ENCODE measurements at regions not wholly inside any gene's neighbourhood (a gene's known extent, or its start where the extent isn't known, plus 50 kb on each side); places are given as distances from the start of the nearest gene placed in this dataset.

DNA sequence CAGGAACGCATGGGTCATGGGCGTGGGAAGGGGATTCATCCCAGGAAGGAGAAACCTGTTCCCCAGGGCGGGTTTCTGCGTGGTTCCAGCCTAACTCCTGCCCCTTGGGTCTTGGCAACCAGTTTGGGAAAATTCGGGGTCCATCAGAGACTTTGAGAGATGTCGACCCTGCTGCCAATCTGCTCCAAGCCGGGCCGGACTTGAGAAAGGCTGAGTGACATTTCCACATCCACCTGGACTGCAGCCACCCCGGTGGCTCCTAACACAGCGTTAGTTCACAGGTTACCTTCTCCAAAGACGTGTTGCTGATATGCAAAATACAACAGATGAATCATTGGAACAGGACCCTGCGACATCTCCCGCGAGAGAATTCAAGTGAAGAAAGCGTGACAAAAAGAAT, 627.2 kb downstream of the IRX1 start:
- H4K20me1 ChIP-seq (ENCODE audit: insufficient read depth, low read length), result no peaks in the 10 kb centered on the region
- intact Hi-C loops (cut with micrococcal nuclease; ENCODE audit: unreplicated experiment), result no loop called here
- no peak for DNase-seq (ENCODE audit: low spot score)
- TF ChIP-seq, protein P1, sequence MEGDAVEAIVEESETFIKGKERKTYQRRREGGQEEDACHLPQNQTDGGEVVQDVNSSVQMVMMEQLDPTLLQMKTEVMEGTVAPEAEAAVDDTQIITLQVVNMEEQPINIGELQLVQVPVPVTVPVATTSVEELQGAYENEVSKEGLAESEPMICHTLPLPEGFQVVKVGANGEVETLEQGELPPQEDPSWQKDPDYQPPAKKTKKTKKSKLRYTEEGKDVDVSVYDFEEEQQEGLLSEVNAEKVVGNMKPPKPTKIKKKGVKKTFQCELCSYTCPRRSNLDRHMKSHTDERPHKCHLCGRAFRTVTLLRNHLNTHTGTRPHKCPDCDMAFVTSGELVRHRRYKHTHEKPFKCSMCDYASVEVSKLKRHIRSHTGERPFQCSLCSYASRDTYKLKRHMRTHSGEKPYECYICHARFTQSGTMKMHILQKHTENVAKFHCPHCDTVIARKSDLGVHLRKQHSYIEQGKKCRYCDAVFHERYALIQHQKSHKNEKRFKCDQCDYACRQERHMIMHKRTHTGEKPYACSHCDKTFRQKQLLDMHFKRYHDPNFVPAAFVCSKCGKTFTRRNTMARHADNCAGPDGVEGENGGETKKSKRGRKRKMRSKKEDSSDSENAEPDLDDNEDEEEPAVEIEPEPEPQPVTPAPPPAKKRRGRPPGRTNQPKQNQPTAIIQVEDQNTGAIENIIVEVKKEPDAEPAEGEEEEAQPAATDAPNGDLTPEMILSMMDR (conservative IDR thresholded peaks at IDR 0.05; ENCODE audit: low read length), result no peak
- no peak for TF ChIP-seq EZH2phosphoT487 (IDR thresholded peaks at IDR 0.05; ENCODE audit: borderline replicate concordance, low read depth, low read length)
- H3K4me1 ChIP-seq (ENCODE audit: insufficient read depth, low read length, poor library complexity, severe bottlenecking), result no peaks in the 10 kb centered on the region
- CTCF ChIA-PET (ENCODE audit: unreplicated experiment), result no interaction called here
- no peaks in the 10 kb centered on the region for H3K9me3 ChIP-seq (ENCODE audit: low read length)
- no peak overlapping the region for H3K4me3 ChIP-seq (ENCODE audit: low read depth, low read length, poor library complexity, severe bottlenecking)
- no peak overlapping the region for H3K4me2 ChIP-seq (ENCODE audit: low read length)
- H3K9me2 ChIP-seq (ENCODE audit: insufficient read depth, low read length), result no peaks in the 10 kb centered on the region
- POLR2A ChIA-PET, result no interaction called here
- no TSS peak for BruUV-seq (replicated peaks)
- H3K79me2 ChIP-seq (ENCODE audit: insufficient read depth, low read depth, low read length), result no peaks in the 10 kb centered on the region
- H2AFZ ChIP-seq (ENCODE audit: low read length), result no peak overlapping the region
- no peak overlapping the region for H3K27ac ChIP-seq (ENCODE audit: low read depth, low read length, poor library complexity, severe bottlenecking)
- no peaks in the 10 kb centered on the region for H3K36me3 ChIP-seq (ENCODE audit: insufficient read depth, low read length)

DNA sequence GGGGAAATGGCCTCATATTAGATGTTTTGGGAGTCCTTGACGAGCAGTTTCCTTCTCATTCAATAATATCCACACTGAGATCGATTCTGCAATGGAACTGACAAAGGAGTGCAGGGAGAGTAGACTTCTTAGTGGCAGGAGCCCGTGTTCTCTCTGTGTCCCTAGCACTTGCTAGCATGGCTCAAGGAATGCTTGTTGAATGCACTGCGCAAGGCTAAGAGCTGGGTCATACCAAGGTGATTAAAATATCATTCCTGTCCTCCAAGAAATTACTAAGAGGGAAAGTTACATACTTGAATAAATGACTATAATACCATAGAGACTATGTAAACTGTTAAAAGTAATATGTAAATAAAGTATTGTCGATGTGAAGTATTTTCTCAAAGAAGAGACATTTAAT, 630.1 kb downstream of the IRX1 start:
- no peaks in the 10 kb centered on the region for H3K79me2 ChIP-seq (ENCODE audit: insufficient read depth, low read depth, low read length)
- no peaks in the 10 kb centered on the region for H3K36me3 ChIP-seq (ENCODE audit: insufficient read depth, low read length)
- H3K4me3 ChIP-seq (ENCODE audit: low read depth, low read length, poor library complexity, severe bottlenecking), result no peak overlapping the region
- ChIA-PET CTCF (ENCODE audit: unreplicated experiment) (no interaction called here), POLR2A (interaction anchor here (1.3 to 1.5 kb wide), 2 partner anchors 14 to 18 kb away, joined by 3 read pairs; no protein-coding TSS in a partner anchor)
- H3K27ac ChIP-seq (ENCODE audit: low read depth, low read length, poor library complexity, severe bottlenecking), result no peak overlapping the region
- intact Hi-C loops (cut with micrococcal nuclease; ENCODE audit: unreplicated experiment), result no loop called here
- BruUV-seq (replicated peaks), result no TSS peak
- H3K9me2 ChIP-seq (ENCODE audit: insufficient read depth, low read length), result no peaks in the 10 kb centered on the region
- DNase-seq (ENCODE audit: low spot score), result no peak
- no peak overlapping the region for H3K4me2 ChIP-seq (ENCODE audit: low read length)
- no peaks in the 10 kb centered on the region for H4K20me1 ChIP-seq (ENCODE audit: insufficient read depth, low read length)
- no peak overlapping the region for H2AFZ ChIP-seq (ENCODE audit: low read length)
- no peaks in the 10 kb centered on the region for H3K4me1 ChIP-seq (ENCODE audit: insufficient read depth, low read length, poor library complexity, severe bottlenecking)
- H3K9me3 ChIP-seq (ENCODE audit: low read length), result no peaks in the 10 kb centered on the region
- no peak for TF ChIP-seq EZH2phosphoT487 (IDR thresholded peaks at IDR 0.05; ENCODE audit: borderline replicate concordance, low read depth, low read length)
- TF ChIP-seq, protein P1 (conservative IDR thresholded peaks at IDR 0.05; ENCODE audit: low read length), result no peak

DNA sequence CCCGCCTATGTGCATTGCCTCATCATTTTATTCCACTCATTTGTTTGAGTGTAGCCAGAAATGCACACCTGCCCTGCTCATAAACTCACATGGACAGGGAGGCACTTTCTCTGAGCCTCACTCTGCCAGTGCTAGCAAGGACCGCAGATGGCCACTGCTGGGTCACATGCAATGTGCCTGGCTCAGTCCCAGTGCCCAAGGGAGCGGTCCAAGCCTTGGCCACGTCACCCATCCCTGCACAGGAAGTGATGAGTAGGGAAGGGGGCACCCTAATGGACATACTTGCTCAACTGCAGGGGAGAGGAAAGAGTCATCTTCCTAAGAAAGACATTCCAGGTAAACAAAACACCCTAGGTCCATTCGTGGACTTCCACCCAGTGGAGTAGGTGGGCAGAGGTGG, 630.9 kb downstream of the IRX1 start:
- DNase-seq (ENCODE audit: low spot score), result no peak
- ChIA-PET CTCF (ENCODE audit: unreplicated experiment) (no interaction called here), POLR2A (no interaction called here)
- no peaks in the 10 kb centered on the region for H3K4me1 ChIP-seq (ENCODE audit: insufficient read depth, low read length, poor library complexity, severe bottlenecking)
- H3K9me3 ChIP-seq (ENCODE audit: low read length), result no peaks in the 10 kb centered on the region
- no peaks in the 10 kb centered on the region for H4K20me1 ChIP-seq (ENCODE audit: insufficient read depth, low read length)
- no peak overlapping the region for H3K4me2 ChIP-seq (ENCODE audit: low read length)
- H3K79me2 ChIP-seq (ENCODE audit: insufficient read depth, low read depth, low read length), result no peaks in the 10 kb centered on the region
- no peak overlapping the region for H3K4me3 ChIP-seq (ENCODE audit: low read depth, low read length, poor library complexity, severe bottlenecking)
- H3K36me3 ChIP-seq (ENCODE audit: insufficient read depth, low read length), result no peaks in the 10 kb centered on the region
- no TSS peak for BruUV-seq (replicated peaks)
- intact Hi-C loops (cut with micrococcal nuclease; ENCODE audit: unreplicated experiment), result no loop called here
- H3K27ac ChIP-seq (ENCODE audit: low read depth, low read length, poor library complexity, severe bottlenecking), result no peak overlapping the region
- no peak overlapping the region for H2AFZ ChIP-seq (ENCODE audit: low read length)
- TF ChIP-seq EZH2phosphoT487 (IDR thresholded peaks at IDR 0.05; ENCODE audit: borderline replicate concordance, low read depth, low read length), result no peak
- TF ChIP-seq, protein P1 (conservative IDR thresholded peaks at IDR 0.05; ENCODE audit: low read length), result no peak
- no peaks in the 10 kb centered on the region for H3K9me2 ChIP-seq (ENCODE audit: insufficient read depth, low read length)

Measured in OCI-LY7 (cell line).